Islet of Langerhans (tissue), 1 donor: ENCODE measurements at regions not wholly inside any gene's neighbourhood (a gene's known extent, or its start where the extent isn't known, plus 50 kb on each side); places are given as distances from the start of the nearest gene placed in this dataset.
"Not testable (repeated sequence)": the region's sequence is repeated elsewhere in the genome, so short reads cannot be mapped to it uniquely, and the experiment has no call there.

Source experiments
- FAIRE-seq: peaks from one replicate; lab custom pipeline; 2011; peaks lifted over from hg19 to GRCh38; lab: Jason Lieb, UNC

- FAIRE-seq, result no peak
These were observed 124.1 kb upstream of the IGFBP7 start for GRCh38 chr4:57234252-57234775.

- FAIRE-seq, result no peak
These were observed 123.2 kb upstream of the IGFBP7 start for GRCh38 chr4:57233386-57233785.

GRCh38 chr4:57231781-57232180 lies 121.6 kb upstream of the IGFBP7 start:
- FAIRE-seq, result no peak

GRCh38 chr4:57220734-57221133 lies 110.5 kb upstream of the IGFBP7 start:
- FAIRE-seq, result no peak

GRCh38 chr4:57220172-57220571 lies 110.0 kb upstream of the IGFBP7 start:
- no peak for FAIRE-seq

- no peak for FAIRE-seq
These were observed 109.2 kb upstream of the IGFBP7 start for GRCh38 chr4:57219431-57219830.

GRCh38 chr4:57214654-57215411 lies 104.6 kb upstream of the IGFBP7 start:
- no peak for FAIRE-seq

GRCh38 chr4:57211131-57211530 lies 100.9 kb upstream of the IGFBP7 start:
- no peak for FAIRE-seq

- no peak for FAIRE-seq
These were observed 96.0 kb upstream of the IGFBP7 start for GRCh38 chr4:57206172-57206571.

GRCh38 chr4:57205580-57205979 lies 95.4 kb upstream of the IGFBP7 start:
- FAIRE-seq, result no peak

- FAIRE-seq, result no peak
These were observed 90.7 kb upstream of the IGFBP7 start for GRCh38 chr4:57200799-57201327.

GRCh38 chr4:57199267-57199666 lies 89.1 kb upstream of the IGFBP7 start:
- no peak for FAIRE-seq

- FAIRE-seq, result no peak
These were observed 85.4 kb upstream of the IGFBP7 start for GRCh38 chr4:57195622-57196021.

- FAIRE-seq, result no peak
These were observed 84.0 kb upstream of the IGFBP7 start for GRCh38 chr4:57194068-57194611.

- no peak for FAIRE-seq
These were observed 83.1 kb upstream of the IGFBP7 start for GRCh38 chr4:57193209-57193810.

GRCh38 chr4:57191523-57192034 lies 81.4 kb upstream of the IGFBP7 start:
- no peak for FAIRE-seq

- FAIRE-seq, result no peak
These were observed 80.7 kb upstream of the IGFBP7 start for GRCh38 chr4:57190601-57191481.

GRCh38 chr4:57187246-57187645 lies 77.1 kb upstream of the IGFBP7 start:
- no peak for FAIRE-seq

GRCh38 chr4:57184378-57185029 lies 74.3 kb upstream of the IGFBP7 start:
- FAIRE-seq, result no peak

- no peak for FAIRE-seq
These were observed 72.1 kb upstream of the IGFBP7 start for GRCh38 chr4:57182132-57182874.

- not testable (repeated sequence) for FAIRE-seq
These were observed 63.0 kb upstream of the IGFBP7 start for GRCh38 chr4:57173136-57173535.
